Esophagus mucosa (tissue), 1 donor: ENCODE measurements at regions not wholly inside any gene's neighbourhood (a gene's known extent, or its start where the extent isn't known, plus 50 kb on each side); places are given as distances from the start of the nearest gene placed in this dataset.

Experiments
- ATAC-seq: fragments of 200-7000 bp; cut with Tn5 transposase; one replicate; pipeline ENCODE4 v1.9.1; 2020
- donor health status: DM: yes; HTN: yes; CAD: no.

GRCh38 chr12:130017591-130018449 lies 114.0 kb upstream of the TMEM132D start:
- ATAC-seq: no peak

GRCh38 chr12:130018614-130019013 lies 114.8 kb upstream of the TMEM132D start:
- ATAC-seq: no peak

- peak; percentile 55 for ATAC-seq
Observed at GRCh38 chr12:130026608-130027176, 122.9 kb upstream of the TMEM132D start.

- ATAC-seq: no peak
Observed at GRCh38 chr12:130027798-130028197, 124.0 kb upstream of the TMEM132D start.

GRCh38 chr12:130029151-130029550 lies 125.3 kb upstream of the TMEM132D start:
- ATAC-seq: no peak

- no peak for ATAC-seq
Observed at GRCh38 chr12:130031041-130031440, 127.2 kb upstream of the TMEM132D start.

GRCh38 chr12:130031571-130032189 lies 127.9 kb upstream of the TMEM132D start:
- ATAC-seq: peak; percentile 33

- ATAC-seq: peak; percentile 84
Observed at GRCh38 chr12:130041983-130042812, 120.1 kb upstream of the FZD10 start.

GRCh38 chr12:130043685-130044406 lies 118.4 kb upstream of the FZD10 start:
- ATAC-seq: no peak

GRCh38 chr12:130044991-130045621 lies 117.2 kb upstream of the FZD10 start:
- no peak for ATAC-seq

GRCh38 chr12:130049666-130050065 lies 112.6 kb upstream of the FZD10 start:
- ATAC-seq: no peak

- ATAC-seq: no peak
Observed at GRCh38 chr12:130051900-130052299, 110.4 kb upstream of the FZD10 start.

GRCh38 chr12:130053651-130054069 lies 108.6 kb upstream of the FZD10 start:
- peak; percentile 52 for ATAC-seq

- ATAC-seq: no peak
Observed at GRCh38 chr12:130054803-130055202, 107.5 kb upstream of the FZD10 start.

- no peak for ATAC-seq
Observed at GRCh38 chr12:130058926-130059472, 103.3 kb upstream of the FZD10 start.

- ATAC-seq: no peak
Observed at GRCh38 chr12:130063866-130064265, 98.4 kb upstream of the FZD10 start.

- ATAC-seq: no peak
Observed at GRCh38 chr12:130064999-130065398, 97.3 kb upstream of the FZD10 start.

- no peak for ATAC-seq
Observed at GRCh38 chr12:130066742-130067141, 95.5 kb upstream of the FZD10 start.

GRCh38 chr12:130068741-130069140 lies 93.5 kb upstream of the FZD10 start:
- no peak for ATAC-seq

- no peak for ATAC-seq
Observed at GRCh38 chr12:130070126-130070611, 92.1 kb upstream of the FZD10 start.

GRCh38 chr12:130073721-130074120 lies 88.5 kb upstream of the FZD10 start:
- ATAC-seq: peak; percentile 94
